ENCODE measurements at regions not wholly inside any gene's neighbourhood (a gene's known extent, or its start where the extent isn't known, plus 50 kb on each side); places are given as distances from the start of the nearest gene placed in this dataset.

DNA sequence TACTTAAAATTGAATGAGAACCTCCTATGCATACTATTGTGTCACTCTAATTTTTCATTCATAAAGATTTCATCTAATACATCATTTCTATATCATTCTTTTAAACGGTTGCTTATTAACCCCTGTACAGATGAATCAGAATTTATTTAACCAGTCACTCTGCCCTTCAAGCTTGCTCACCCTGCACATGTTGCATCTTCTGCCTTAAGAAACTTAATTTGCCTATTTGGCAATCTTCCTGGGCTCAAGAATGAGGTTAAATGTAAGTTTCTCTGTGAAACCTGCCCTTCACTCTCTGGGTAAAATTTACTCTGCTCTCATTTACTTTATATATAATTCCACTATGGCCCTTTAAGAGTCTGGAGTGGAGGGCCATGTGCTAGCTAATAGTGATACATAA is 434.7 kb upstream of the ZNF608 start:
- Histone ChIP-seq H3K4me1 (ENCODE audit: insufficient read depth, low read length) (no peaks in the 10 kb centered on the region), H4K20me1 (ENCODE audit: insufficient read depth, low read length) (no peaks in the 10 kb centered on the region), H3K4me2 (ENCODE audit: low read depth, low read length) (no peak overlapping the region), H3K4me3 (replicated peaks in 1 of 3; ENCODE audit: insufficient read depth in 1 of 3, low read depth in 2 of 3, low read length in 3 of 3) (no peak overlapping the region), H3K79me2 (ENCODE audit: insufficient read depth, low read length) (no peaks in the 10 kb centered on the region), H3K27ac (ENCODE audit: extremely low read length, insufficient read depth, low read length) (no peak overlapping the region), H3K36me3 (replicated peaks in 1 of 2; ENCODE audit: control insufficient read depth in 1 of 2, insufficient read depth in 2 of 2, low read length in 2 of 2) (no peaks in the 10 kb centered on the region), H3K9me3 (ENCODE audit: low read length) (peaks cover 13% of the 10 kb centered on the region), H2AFZ (ENCODE audit: low read length) (no peak overlapping the region), H3K27me3 (ENCODE audit: control insufficient read depth in 1 of 2, insufficient read depth in 2 of 2, low read length in 2 of 2) (no peaks in the 10 kb centered on the region), H3K9ac (ENCODE audit: insufficient read depth, low read depth, low read length) (no peak overlapping the region)
- in situ Hi-C loops (cut with HindIII; ENCODE audit: extremely low pct_ligation_motif_present, low pct_unique_long_range_greater_than_20kb), result no loop called here
- intact Hi-C loops (cut with micrococcal nuclease; ENCODE audit: unreplicated experiment), result no loop called here
- ChIA-PET CTCF (ENCODE audit: low intra/inter-chr PET ratio, low total read pairs) (no interaction called here), POLR2A (no interaction called here)
- FAIRE-seq, result no peak
- DNase-seq (ENCODE audit: low spot score), result no peak
- WGBS (ENCODE audit: low lambda C conversion rate), result 0% methylated on average over 1 of the region's 1 CpG
- BruUV-seq (replicated peaks), result no TSS peak
- no peak for ATAC-seq
- TF ChIP-seq, protein P1, sequence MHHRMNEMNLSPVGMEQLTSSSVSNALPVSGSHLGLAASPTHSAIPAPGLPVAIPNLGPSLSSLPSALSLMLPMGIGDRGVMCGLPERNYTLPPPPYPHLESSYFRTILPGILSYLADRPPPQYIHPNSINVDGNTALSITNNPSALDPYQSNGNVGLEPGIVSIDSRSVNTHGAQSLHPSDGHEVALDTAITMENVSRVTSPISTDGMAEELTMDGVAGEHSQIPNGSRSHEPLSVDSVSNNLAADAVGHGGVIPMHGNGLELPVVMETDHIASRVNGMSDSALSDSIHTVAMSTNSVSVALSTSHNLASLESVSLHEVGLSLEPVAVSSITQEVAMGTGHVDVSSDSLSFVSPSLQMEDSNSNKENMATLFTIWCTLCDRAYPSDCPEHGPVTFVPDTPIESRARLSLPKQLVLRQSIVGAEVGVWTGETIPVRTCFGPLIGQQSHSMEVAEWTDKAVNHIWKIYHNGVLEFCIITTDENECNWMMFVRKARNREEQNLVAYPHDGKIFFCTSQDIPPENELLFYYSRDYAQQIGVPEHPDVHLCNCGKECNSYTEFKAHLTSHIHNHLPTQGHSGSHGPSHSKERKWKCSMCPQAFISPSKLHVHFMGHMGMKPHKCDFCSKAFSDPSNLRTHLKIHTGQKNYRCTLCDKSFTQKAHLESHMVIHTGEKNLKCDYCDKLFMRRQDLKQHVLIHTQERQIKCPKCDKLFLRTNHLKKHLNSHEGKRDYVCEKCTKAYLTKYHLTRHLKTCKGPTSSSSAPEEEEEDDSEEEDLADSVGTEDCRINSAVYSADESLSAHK (CRISPR knock-in tag; IDR thresholded peaks at IDR 0.05; ENCODE audit: borderline replicate concordance), result no peak
- no peak for TF ChIP-seq ATF1 (CRISPR knock-in tag; IDR thresholded peaks at IDR 0.05)
- TF ChIP-seq ZFP36 (IDR thresholded peaks at IDR 0.05; ENCODE audit: borderline replicate concordance, low read depth, low read length, partially characterized antibody), result no peak
- no peak for TF ChIP-seq MATR3 (CRISPR knock-in tag; IDR thresholded peaks at IDR 0.05)
- TF ChIP-seq HNF4A (CRISPR knock-in tag; IDR thresholded peaks at IDR 0.05), result no peak
- TF ChIP-seq HIVEP1 (CRISPR knock-in tag; IDR thresholded peaks at IDR 0.05), result no peak
- TF ChIP-seq RFX5 (IDR thresholded peaks at IDR 0.05; ENCODE audit: low read depth, low read length), result no peak
- TF ChIP-seq ZNF205 (CRISPR knock-in tag; IDR thresholded peaks at IDR 0.05), result no peak
- TF ChIP-seq ZNF775 (CRISPR knock-in tag; IDR thresholded peaks at IDR 0.05; ENCODE audit: borderline replicate concordance), result no peak
- no peak for TF ChIP-seq CHD2 (IDR thresholded peaks at IDR 0.05; ENCODE audit: low read depth, low read length)
- TF ChIP-seq CBX1 (IDR thresholded peaks at IDR 0.05; ENCODE audit: low read depth), result no peak

Data from HepG2 (cell line).